ENCODE measurements at regions not wholly inside any gene's neighbourhood (a gene's known extent, or its start where the extent isn't known, plus 50 kb on each side); places are given as distances from the start of the nearest gene placed in this dataset.

- DNase-seq, result no peak
Measured at GRCh38 chr21:38556390-38556789, 58.1 kb upstream of the ERG start.

GRCh38 chr21:38561205-38561604 is 62.9 kb upstream of the ERG start:
- no peak for DNase-seq

GRCh38 chr21:38561613-38562581 is 63.6 kb upstream of the ERG start:
- DNase-seq, result no peak

- DNase-seq, result no peak
Measured at GRCh38 chr21:38567335-38567969, 69.2 kb upstream of the ERG start.

- no peak for DNase-seq
Measured at GRCh38 chr21:38567970-38568360, 69.7 kb upstream of the ERG start.

GRCh38 chr21:38569733-38570132 is 71.5 kb upstream of the ERG start:
- no peak for DNase-seq

GRCh38 chr21:38570596-38570995 is 72.3 kb upstream of the ERG start:
- DNase-seq, result no peak

- DNase-seq, result no peak
Measured at GRCh38 chr21:38574895-38575575, 76.8 kb upstream of the ERG start.

- DNase-seq, result no peak
Measured at GRCh38 chr21:38577887-38578286, 79.6 kb upstream of the ERG start.

GRCh38 chr21:38590449-38591217 is 92.4 kb upstream of the ERG start:
- DNase-seq, result no peak

- no peak for DNase-seq
Measured at GRCh38 chr21:38591218-38591537, 92.9 kb upstream of the ERG start.

GRCh38 chr21:38596264-38597042 is 98.2 kb upstream of the ERG start:
- no peak for DNase-seq

GRCh38 chr21:38597421-38597820 is 99.1 kb upstream of the ERG start:
- no peak for DNase-seq

GRCh38 chr21:38598413-38598812 is 100.1 kb upstream of the ERG start:
- no peak for DNase-seq

GRCh38 chr21:38599381-38599975 is 101.2 kb upstream of the ERG start:
- DNase-seq, result no peak

GRCh38 chr21:38600106-38600505 is 101.8 kb upstream of the ERG start:
- DNase-seq, result no peak

GRCh38 chr21:38605236-38605635 is 107.0 kb upstream of the ERG start:
- no peak for DNase-seq

GRCh38 chr21:38609580-38609979 is 111.3 kb upstream of the ERG start:
- no peak for DNase-seq

GRCh38 chr21:38610623-38611251 is 112.5 kb upstream of the ERG start:
- no peak for DNase-seq

- no peak for DNase-seq
Measured at GRCh38 chr21:38611277-38611676, 113.0 kb upstream of the ERG start.

GRCh38 chr21:38613686-38614085 is 115.4 kb upstream of the ERG start:
- DNase-seq, result no peak
